Central memory CD8-positive, alpha-beta T cell (primary cell): ENCODE measurements at regions not wholly inside any gene's neighbourhood (a gene's known extent, or its start where the extent isn't known, plus 50 kb on each side); places are given as distances from the start of the nearest gene placed in this dataset.
"Not testable (repeated sequence)": the region's sequence is repeated elsewhere in the genome, so short reads cannot be mapped to it uniquely, and the experiment has no call there.

ENCODE experiments used
- ATAC-seq: fragments of 150-1000 bp; cut with Tn5 transposase; replicated peaks from 2 replicates; pipeline ENCODE4 v1.10.0; 2022; ENCODE audit warnings: mild to moderate bottlenecking, moderate FRiP score, moderate number of reproducible peaks; ENCODE audit not compliant: poor library complexity, severe bottlenecking; ENCODE audit errors: extremely low read depth
- DNase-seq, 2 donors: peaks; one replicate each; pipeline ENCODE4 v3.0.0; 2021; ENCODE audit warnings: low spot score in 2 of 2
- H3K27ac Mint-ChIP-seq: one replicate; pipeline ENCODE4 v1.8.0; 2022; ENCODE audit warnings: low read depth, mild to moderate bottlenecking, moderate library complexity, mixed read lengths
- H3K27me3 Mint-ChIP-seq: one replicate; pipeline ENCODE4 v1.8.0; 2022; ENCODE audit warnings: mixed read lengths
- H3K36me3 Mint-ChIP-seq: one replicate; pipeline ENCODE4 v1.8.0; 2022; ENCODE audit warnings: mild to moderate bottlenecking, moderate library complexity, mixed read lengths; ENCODE audit not compliant: insufficient read depth
- H3K4me1 Mint-ChIP-seq: one replicate; pipeline ENCODE4 v1.8.0; 2022; ENCODE audit warnings: mixed read lengths
- H3K4me3 Mint-ChIP-seq: one replicate; pipeline ENCODE4 v1.8.0; 2022; ENCODE audit warnings: mild to moderate bottlenecking, moderate library complexity, mixed read lengths
- H3K9me3 Mint-ChIP-seq: one replicate; pipeline ENCODE4 v1.8.0; 2022; ENCODE audit warnings: mixed read lengths

GRCh38 chr14:101628471-101628966, 67.2 kb downstream of the DIO3 start:
- Mint-ChIP-seq H3K9me3 (no peaks in the 10 kb centered on the region), H3K4me1 (no peaks in the 10 kb centered on the region), H3K36me3 (peaks cover 3% of the 10 kb centered on the region), H3K27me3 (peaks cover 12% of the 10 kb centered on the region), H3K27ac (no peak overlapping the region), H3K4me3 (no peak overlapping the region)
- peak; percentile 81 for ATAC-seq
- DNase-seq, result peak; percentile 59 to 70

- Mint-ChIP-seq H3K27ac (no peak overlapping the region), H3K36me3 (peaks cover 3% of the 10 kb centered on the region), H3K27me3 (peaks cover 7% of the 10 kb centered on the region), H3K4me3 (no peak overlapping the region), H3K4me1 (peaks cover under 1% of the 10 kb centered on the region), H3K9me3 (no peaks in the 10 kb centered on the region)
- DNase-seq (no peak), ATAC-seq (no peak)
These were observed 67.7 kb downstream of the DIO3 start for GRCh38 chr14:101628975-101629374.

GRCh38 chr14:101630056-101630965, 69.0 kb downstream of the DIO3 start:
- H3K4me3 Mint-ChIP-seq, result no peak overlapping the region
- H3K9me3 Mint-ChIP-seq, result no peaks in the 10 kb centered on the region
- H3K36me3 Mint-ChIP-seq, result peaks cover 3% of the 10 kb centered on the region
- H3K4me1 Mint-ChIP-seq, result peaks cover 6% of the 10 kb centered on the region
- no peaks in the 10 kb centered on the region for H3K27me3 Mint-ChIP-seq
- H3K27ac Mint-ChIP-seq, result no peak overlapping the region
- ATAC-seq (no peak), DNase-seq (no peak)

GRCh38 chr14:101631199-101631598, 69.9 kb downstream of the DIO3 start:
- Mint-ChIP-seq H3K4me3 (no peak overlapping the region), H3K27ac (no peak overlapping the region), H3K4me1 (peaks cover 7% of the 10 kb centered on the region), H3K36me3 (peaks cover 3% of the 10 kb centered on the region), H3K9me3 (no peaks in the 10 kb centered on the region), H3K27me3 (peaks cover 8% of the 10 kb centered on the region)
- no peak for DNase-seq
- ATAC-seq, result no peak

- not testable (repeated sequence) for DNase-seq, ATAC-seq, H3K9me3 Mint-ChIP-seq
These were observed 70.7 kb downstream of the DIO3 start for GRCh38 chr14:101631970-101632369.

GRCh38 chr14:101632520-101632919, 71.2 kb downstream of the DIO3 start:
- DNase-seq, result no peak
- Mint-ChIP-seq H3K27me3 (peaks cover 18% of the 10 kb centered on the region), H3K4me3 (no peak overlapping the region), H3K9me3 (no peaks in the 10 kb centered on the region), H3K4me1 (peaks cover 15% of the 10 kb centered on the region), H3K36me3 (peaks cover 3% of the 10 kb centered on the region), H3K27ac (no peak overlapping the region)
- ATAC-seq, result no peak

More at GRCh38 chr14:101631970-101632369, 70.7 kb downstream of the DIO3 start:
- H3K4me1 Mint-ChIP-seq, result peaks cover 15% of the 10 kb centered on the region
- not testable (repeated sequence) for H3K4me3 Mint-ChIP-seq, H3K36me3 Mint-ChIP-seq, H3K27ac Mint-ChIP-seq
- peaks cover 15% of the 10 kb centered on the region for H3K27me3 Mint-ChIP-seq

- no peak for ATAC-seq
- peaks cover 3% of the 10 kb centered on the region for H3K36me3 Mint-ChIP-seq
- H3K27me3 Mint-ChIP-seq, result peaks cover 18% of the 10 kb centered on the region
- DNase-seq, result no peak
- H3K4me1 Mint-ChIP-seq, result peaks cover 15% of the 10 kb centered on the region
- no peak overlapping the region for H3K4me3 Mint-ChIP-seq
- no peaks in the 10 kb centered on the region for H3K9me3 Mint-ChIP-seq
- no peak overlapping the region for H3K27ac Mint-ChIP-seq
These were observed 72.0 kb downstream of the DIO3 start for GRCh38 chr14:101633276-101633675.

- peaks cover 15% of the 10 kb centered on the region for H3K4me1 Mint-ChIP-seq
- ATAC-seq, result no peak
- no peak for DNase-seq
- H3K9me3 Mint-ChIP-seq, result no peaks in the 10 kb centered on the region
- no peak overlapping the region for H3K4me3 Mint-ChIP-seq
- H3K27ac Mint-ChIP-seq, result no peak overlapping the region
- H3K36me3 Mint-ChIP-seq, result peaks cover 3% of the 10 kb centered on the region
- H3K27me3 Mint-ChIP-seq, result peaks cover 18% of the 10 kb centered on the region
These were observed 73.0 kb downstream of the DIO3 start for GRCh38 chr14:101634202-101634849.

GRCh38 chr14:101634850-101635748, 73.8 kb downstream of the DIO3 start:
- Mint-ChIP-seq H3K27me3 (peaks cover 18% of the 10 kb centered on the region), H3K4me3 (no peak overlapping the region), H3K27ac (no peak overlapping the region), H3K9me3 (no peaks in the 10 kb centered on the region), H3K4me1 (peaks cover 15% of the 10 kb centered on the region), H3K36me3 (peaks cover 1% of the 10 kb centered on the region)
- no peak for ATAC-seq
- DNase-seq, result no peak

GRCh38 chr14:101635749-101636560, 74.7 kb downstream of the DIO3 start:
- no peak for DNase-seq
- Mint-ChIP-seq H3K27ac (no peak overlapping the region), H3K27me3 (peaks cover 18% of the 10 kb centered on the region)

GRCh38 chr14:101639241-101639833, 78.0 kb downstream of the DIO3 start:
- H3K36me3 Mint-ChIP-seq, result peaks cover 1% of the 10 kb centered on the region
- peaks cover 18% of the 10 kb centered on the region for H3K27me3 Mint-ChIP-seq
- ATAC-seq, result no peak
- no peak overlapping the region for H3K27ac Mint-ChIP-seq
- no peak for DNase-seq
- peaks cover 11% of the 10 kb centered on the region for H3K4me1 Mint-ChIP-seq
- no peak overlapping the region for H3K4me3 Mint-ChIP-seq
- H3K9me3 Mint-ChIP-seq, result no peaks in the 10 kb centered on the region

More at GRCh38 chr14:101635749-101636560, 74.7 kb downstream of the DIO3 start:
- Mint-ChIP-seq H3K36me3 (peaks cover 1% of the 10 kb centered on the region), H3K9me3 (no peaks in the 10 kb centered on the region), H3K4me1 (peaks cover 15% of the 10 kb centered on the region), H3K4me3 (no peak overlapping the region)
- no peak for ATAC-seq
